Endodermal cell (in vitro differentiated cells): ENCODE measurements at regions not wholly inside any gene's neighbourhood (a gene's known extent, or its start where the extent isn't known, plus 50 kb on each side); places are given as distances from the start of the nearest gene placed in this dataset.

Source experiments
- DNase-seq: peaks from one replicate; pipeline ENCODE4 v3.0.0-alpha.2; 2017
- H3K27ac ChIP-seq: 2 replicates; pipeline ENCODE4 v1.5.1; 2013; ENCODE audit warnings: mild to moderate bottlenecking, low read depth, low read length, moderate library complexity
- H3K27me3 ChIP-seq: 2 replicates; pipeline ENCODE4 v1.6.1; 2013; ENCODE audit warnings: mild to moderate bottlenecking, low read length, moderate library complexity; ENCODE audit not compliant: insufficient read depth, control insufficient read depth, poor library complexity, severe bottlenecking
- H3K36me3 ChIP-seq: 2 replicates; pipeline ENCODE4 v1.7.0; 2013; ENCODE audit warnings: mild to moderate bottlenecking, low read length, moderate library complexity; ENCODE audit not compliant: control insufficient read depth, insufficient read depth
- H3K4me1 ChIP-seq: one replicate; pipeline ENCODE4 v1.7.0; 2013; ENCODE audit warnings: low read length; ENCODE audit not compliant: control insufficient read depth, insufficient read depth
- H3K4me3 ChIP-seq: 2 replicates; pipeline ENCODE4 v1.5.1; 2013; ENCODE audit warnings: mild to moderate bottlenecking, low read length, moderate library complexity
- H3K9ac ChIP-seq: 2 replicates; pipeline ENCODE4 v1.6.1; 2013; ENCODE audit warnings: mild to moderate bottlenecking, low read length, moderate library complexity; ENCODE audit not compliant: poor library complexity, severe bottlenecking; ENCODE audit errors: extremely low read depth
- H3K9me3 ChIP-seq: 2 replicates; pipeline ENCODE4 v1.6.1; 2013; ENCODE audit warnings: mild to moderate bottlenecking, low read length, moderate library complexity; ENCODE audit not compliant: control insufficient read depth
- H3K27ac Mint-ChIP-seq: 2 replicates; pipeline ENCODE4 v1.8.0; 2020; ENCODE audit warnings: mixed read lengths
- H3K27me3 Mint-ChIP-seq: 2 replicates; pipeline ENCODE4 v1.8.0; 2021; ENCODE audit warnings: mild to moderate bottlenecking, mixed read lengths; ENCODE audit not compliant: insufficient read depth
- H3K36me3 Mint-ChIP-seq: 2 replicates; pipeline ENCODE4 v1.8.0; 2020; ENCODE audit warnings: low read depth, mixed read lengths
- H3K4me1 Mint-ChIP-seq: 2 replicates; pipeline ENCODE4 v1.8.0; 2020; ENCODE audit warnings: mixed read lengths
- H3K4me3 Mint-ChIP-seq: 2 replicates; pipeline ENCODE4 v1.8.0; 2020; ENCODE audit warnings: mild to moderate bottlenecking, moderate library complexity, mixed read lengths
- H3K9me3 Mint-ChIP-seq: 2 replicates; pipeline ENCODE4 v1.8.0; 2020; ENCODE audit warnings: mild to moderate bottlenecking, mixed read lengths
- WGBS, 2 experiments: methylation state at CpG; one replicate each; pipeline versions ENCODE4 v1.1.5 to v1.1.7; 2013; ENCODE audit warnings: missing lambda C conversion rate in 2 of 2, mixed read lengths in 1 of 2; ENCODE audit not compliant: insufficient coverage in 1 of 2, insufficient read length in 1 of 2; 5-methylcytosine and 5-hydroxymethylcytosine counted together
- TF ChIP-seq, protein P1 (sequence below): fragments of 200-600 bp; sonication (generic); conservative IDR thresholded peaks from 2 replicates; pipeline ENCODE4 v1.5.0; 2021; ENCODE audit warnings: antibody characterized with exemption, mild to moderate bottlenecking

DNA sequence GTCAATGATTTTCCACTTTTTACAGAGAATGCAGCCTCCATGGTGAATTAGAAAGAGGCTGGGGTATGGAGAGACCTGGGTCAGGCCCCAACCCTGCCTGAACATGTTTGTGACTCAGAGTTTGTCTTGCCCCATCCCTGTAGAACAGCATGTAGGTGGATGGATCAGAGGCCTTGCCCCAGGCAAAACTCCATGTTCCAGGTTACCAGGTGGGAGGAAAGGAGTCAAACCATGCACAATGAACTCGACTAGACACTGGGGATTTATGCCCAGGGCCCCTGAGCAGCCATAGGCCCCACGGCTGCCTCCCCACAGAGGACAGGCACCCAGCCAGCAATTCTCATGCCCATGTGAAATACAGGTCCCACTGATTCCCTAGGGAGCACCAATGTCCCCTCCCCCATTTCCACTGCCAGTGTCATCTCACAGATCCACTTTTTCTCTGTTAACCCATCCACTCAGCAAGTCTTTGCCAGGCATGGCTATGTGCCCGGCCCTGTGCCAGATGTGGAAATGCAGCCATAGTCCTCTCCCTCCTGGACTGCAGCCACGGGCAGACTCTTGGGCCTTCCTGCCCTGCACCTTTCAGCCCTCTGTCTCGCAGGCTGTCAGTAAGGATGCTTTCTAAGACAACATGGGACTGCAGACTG, 737.8 kb upstream of the HS6ST1 start:
- Mint-ChIP-seq H3K27me3 (no peaks in the 10 kb centered on the region), H3K4me1 (no peaks in the 10 kb centered on the region), H3K36me3 (no peaks in the 10 kb centered on the region), H3K9me3 (no peaks in the 10 kb centered on the region), H3K4me3 (no peak overlapping the region), H3K27ac (no peak overlapping the region)
- no peak overlapping the region for H3K27ac ChIP-seq
- H3K9ac ChIP-seq, result no peak overlapping the region
- TF ChIP-seq, protein P1, sequence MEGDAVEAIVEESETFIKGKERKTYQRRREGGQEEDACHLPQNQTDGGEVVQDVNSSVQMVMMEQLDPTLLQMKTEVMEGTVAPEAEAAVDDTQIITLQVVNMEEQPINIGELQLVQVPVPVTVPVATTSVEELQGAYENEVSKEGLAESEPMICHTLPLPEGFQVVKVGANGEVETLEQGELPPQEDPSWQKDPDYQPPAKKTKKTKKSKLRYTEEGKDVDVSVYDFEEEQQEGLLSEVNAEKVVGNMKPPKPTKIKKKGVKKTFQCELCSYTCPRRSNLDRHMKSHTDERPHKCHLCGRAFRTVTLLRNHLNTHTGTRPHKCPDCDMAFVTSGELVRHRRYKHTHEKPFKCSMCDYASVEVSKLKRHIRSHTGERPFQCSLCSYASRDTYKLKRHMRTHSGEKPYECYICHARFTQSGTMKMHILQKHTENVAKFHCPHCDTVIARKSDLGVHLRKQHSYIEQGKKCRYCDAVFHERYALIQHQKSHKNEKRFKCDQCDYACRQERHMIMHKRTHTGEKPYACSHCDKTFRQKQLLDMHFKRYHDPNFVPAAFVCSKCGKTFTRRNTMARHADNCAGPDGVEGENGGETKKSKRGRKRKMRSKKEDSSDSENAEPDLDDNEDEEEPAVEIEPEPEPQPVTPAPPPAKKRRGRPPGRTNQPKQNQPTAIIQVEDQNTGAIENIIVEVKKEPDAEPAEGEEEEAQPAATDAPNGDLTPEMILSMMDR, result no peak
- H3K9me3 ChIP-seq, result no peaks in the 10 kb centered on the region
- H3K4me3 ChIP-seq, result no peak overlapping the region
- no peaks in the 10 kb centered on the region for H3K4me1 ChIP-seq
- no peaks in the 10 kb centered on the region for H3K36me3 ChIP-seq
- WGBS, 2 experiments, result 81 to 86% methylated on average over 4 to 5 of the region's 5 CpGs
- no peak for DNase-seq
- no peaks in the 10 kb centered on the region for H3K27me3 ChIP-seq

DNA sequence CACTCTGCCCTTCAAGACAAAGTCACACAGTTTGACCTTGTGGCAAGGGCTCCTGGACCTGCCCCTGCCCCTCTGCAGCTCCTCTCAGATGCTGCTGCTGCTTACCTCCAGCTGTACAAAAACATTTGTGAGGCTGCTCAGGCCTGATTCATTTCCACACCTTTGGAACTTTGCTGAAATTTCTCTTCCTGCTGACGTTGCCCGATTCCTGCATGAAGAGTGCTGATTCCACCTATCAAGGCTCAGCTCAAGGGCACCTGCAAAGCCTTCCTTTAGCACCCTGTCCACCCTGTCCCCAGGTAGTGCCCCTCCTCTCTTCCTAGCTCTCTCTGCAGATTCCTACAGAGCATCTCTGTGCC, 738.3 kb upstream of the HS6ST1 start:
- no peak for DNase-seq
- H3K4me3 ChIP-seq, result no peak overlapping the region
- no peaks in the 10 kb centered on the region for H3K4me1 ChIP-seq
- TF ChIP-seq, protein P1, result no peak
- Mint-ChIP-seq H3K36me3 (no peaks in the 10 kb centered on the region), H3K4me3 (no peak overlapping the region), H3K9me3 (no peaks in the 10 kb centered on the region), H3K27me3 (no peaks in the 10 kb centered on the region), H3K27ac (no peak overlapping the region), H3K4me1 (no peaks in the 10 kb centered on the region)
- H3K27me3 ChIP-seq, result no peaks in the 10 kb centered on the region
- WGBS, 2 experiments, result 94% methylated on average over 2 of the region's 2 CpGs
- H3K9me3 ChIP-seq, result no peaks in the 10 kb centered on the region
- H3K27ac ChIP-seq, result no peak overlapping the region
- H3K36me3 ChIP-seq, result no peaks in the 10 kb centered on the region
- H3K9ac ChIP-seq, result no peak overlapping the region

DNA sequence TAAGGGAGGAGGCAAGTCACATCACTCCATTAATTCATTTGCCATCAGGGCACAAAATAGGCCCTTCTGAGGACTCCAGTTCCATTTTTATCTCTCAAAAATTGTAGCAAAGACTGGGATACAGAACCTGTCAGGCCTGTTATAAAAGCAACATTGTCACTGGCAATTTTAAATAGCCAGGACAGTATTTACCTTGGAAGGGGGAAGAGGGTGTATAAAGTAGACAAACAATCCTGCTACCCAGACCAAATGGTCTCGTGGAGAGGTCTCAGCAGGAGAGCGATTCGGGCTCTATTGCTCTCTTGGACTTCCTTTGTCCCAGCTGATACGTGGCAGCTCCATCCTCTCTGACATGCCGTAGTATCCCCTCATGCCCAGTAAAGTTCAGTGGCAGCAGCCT, 740.3 kb upstream of the HS6ST1 start:
- TF ChIP-seq, protein P1, result no peak
- no peaks in the 10 kb centered on the region for H3K4me1 Mint-ChIP-seq
- Histone ChIP-seq H3K27ac (no peak overlapping the region), H3K4me3 (no peak overlapping the region), H3K27me3 (no peaks in the 10 kb centered on the region), H3K9ac (no peak overlapping the region), H3K36me3 (no peaks in the 10 kb centered on the region), H3K4me1 (no peaks in the 10 kb centered on the region), H3K9me3 (no peaks in the 10 kb centered on the region)
- H3K27me3 Mint-ChIP-seq, result no peaks in the 10 kb centered on the region
- no peaks in the 10 kb centered on the region for H3K36me3 Mint-ChIP-seq
- no peak overlapping the region for H3K4me3 Mint-ChIP-seq
- no peaks in the 10 kb centered on the region for H3K9me3 Mint-ChIP-seq
- no peak for DNase-seq
- WGBS, 2 experiments, result 93 to 95% methylated on average over 5 of the region's 5 CpGs
- no peak overlapping the region for H3K27ac Mint-ChIP-seq
